ENCODE measurements at regions not wholly inside any gene's neighbourhood (a gene's known extent, or its start where the extent isn't known, plus 50 kb on each side); places are given as distances from the start of the nearest gene placed in this dataset.

DNA sequence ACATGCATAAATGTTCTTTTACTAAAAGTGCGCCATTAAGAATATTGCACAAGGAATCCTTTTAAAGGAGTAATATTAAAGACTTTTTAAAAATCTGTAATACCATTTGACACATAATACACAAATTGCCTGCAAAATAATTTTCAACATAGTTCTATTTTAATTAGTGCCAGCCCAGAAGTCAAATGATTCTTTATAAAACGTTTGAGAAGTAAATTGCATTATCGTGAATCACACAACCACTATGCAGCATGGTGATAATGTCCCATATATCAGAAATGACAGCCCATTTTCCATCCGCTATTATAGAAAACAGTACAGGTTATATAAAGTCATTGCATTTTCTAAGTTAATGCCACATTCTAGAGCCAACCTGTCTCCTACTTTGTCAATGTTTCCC is 324.0 kb downstream of the IPMK start:
- no peak overlapping the region for H3K4me3 ChIP-seq (ENCODE audit: low read depth, low read length)
- no peaks in the 10 kb centered on the region for H3K27me3 ChIP-seq (replicated peaks)
- no peak overlapping the region for H3K27ac ChIP-seq
- H3K36me3 ChIP-seq (replicated peaks), result no peaks in the 10 kb centered on the region
- in situ Hi-C loops (cut with HindIII; ENCODE audit: low pct_ligation_motif_present, low sequenced_read_pairs), result no loop called here
- TF ChIP-seq, protein P1, sequence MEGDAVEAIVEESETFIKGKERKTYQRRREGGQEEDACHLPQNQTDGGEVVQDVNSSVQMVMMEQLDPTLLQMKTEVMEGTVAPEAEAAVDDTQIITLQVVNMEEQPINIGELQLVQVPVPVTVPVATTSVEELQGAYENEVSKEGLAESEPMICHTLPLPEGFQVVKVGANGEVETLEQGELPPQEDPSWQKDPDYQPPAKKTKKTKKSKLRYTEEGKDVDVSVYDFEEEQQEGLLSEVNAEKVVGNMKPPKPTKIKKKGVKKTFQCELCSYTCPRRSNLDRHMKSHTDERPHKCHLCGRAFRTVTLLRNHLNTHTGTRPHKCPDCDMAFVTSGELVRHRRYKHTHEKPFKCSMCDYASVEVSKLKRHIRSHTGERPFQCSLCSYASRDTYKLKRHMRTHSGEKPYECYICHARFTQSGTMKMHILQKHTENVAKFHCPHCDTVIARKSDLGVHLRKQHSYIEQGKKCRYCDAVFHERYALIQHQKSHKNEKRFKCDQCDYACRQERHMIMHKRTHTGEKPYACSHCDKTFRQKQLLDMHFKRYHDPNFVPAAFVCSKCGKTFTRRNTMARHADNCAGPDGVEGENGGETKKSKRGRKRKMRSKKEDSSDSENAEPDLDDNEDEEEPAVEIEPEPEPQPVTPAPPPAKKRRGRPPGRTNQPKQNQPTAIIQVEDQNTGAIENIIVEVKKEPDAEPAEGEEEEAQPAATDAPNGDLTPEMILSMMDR (IDR thresholded peaks at IDR 0.05; ENCODE audit: low read depth, low read length, missing control alignments), result no peak
- no peak for DNase-seq

- no peak for DNase-seq
- in situ Hi-C loops (cut with HindIII; ENCODE audit: low pct_ligation_motif_present, low sequenced_read_pairs), result no loop called here
- no peaks in the 10 kb centered on the region for H3K36me3 ChIP-seq (replicated peaks)
These were observed 342.6 kb downstream of the IPMK start for GRCh38 chr10:57925045-57925444.

GRCh38 chr10:57921140-57921539 is 346.6 kb downstream of the IPMK start:
- Histone ChIP-seq H3K36me3 (replicated peaks) (no peaks in the 10 kb centered on the region), H3K4me3 (ENCODE audit: low read depth, low read length) (no peak overlapping the region), H3K27me3 (replicated peaks) (no peaks in the 10 kb centered on the region), H3K27ac (no peak overlapping the region)
- DNase-seq, result no peak
- TF ChIP-seq, protein P1 (IDR thresholded peaks at IDR 0.05; ENCODE audit: low read depth, low read length, missing control alignments), result no peak
- in situ Hi-C loops (cut with HindIII; ENCODE audit: low pct_ligation_motif_present, low sequenced_read_pairs), result no loop called here

More at GRCh38 chr10:57925045-57925444, 342.6 kb downstream of the IPMK start:
- H3K27me3 ChIP-seq (replicated peaks), result no peaks in the 10 kb centered on the region
- H3K4me3 ChIP-seq (ENCODE audit: low read depth, low read length), result no peak overlapping the region
- no peak overlapping the region for H3K27ac ChIP-seq
- TF ChIP-seq, protein P1 (IDR thresholded peaks at IDR 0.05; ENCODE audit: low read depth, low read length, missing control alignments), result no peak

DNA sequence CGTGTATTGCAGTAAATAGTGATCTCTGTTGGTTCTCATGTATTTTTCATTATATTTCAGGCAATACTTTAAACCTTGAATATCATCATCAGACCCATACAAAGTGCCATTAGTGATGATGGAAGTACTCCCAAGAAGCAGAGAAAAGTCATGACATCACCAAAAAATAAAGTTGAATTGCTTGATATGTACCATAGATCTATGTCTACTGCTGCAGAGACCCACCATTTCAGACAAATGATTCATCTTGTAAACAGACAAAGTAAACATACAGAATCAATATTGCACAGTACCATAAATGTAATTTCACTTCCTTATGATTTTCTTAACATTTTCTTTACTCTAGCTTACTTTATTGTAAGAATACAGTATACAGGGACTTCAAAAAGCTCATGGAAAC is 347.8 kb downstream of the IPMK start:
- TF ChIP-seq, protein P1 (IDR thresholded peaks at IDR 0.05; ENCODE audit: low read depth, low read length, missing control alignments), result no peak
- Histone ChIP-seq H3K36me3 (replicated peaks) (no peaks in the 10 kb centered on the region), H3K27ac (no peak overlapping the region), H3K4me3 (ENCODE audit: low read depth, low read length) (no peak overlapping the region), H3K27me3 (replicated peaks) (no peaks in the 10 kb centered on the region)
- in situ Hi-C loops (cut with HindIII; ENCODE audit: low pct_ligation_motif_present, low sequenced_read_pairs), result no loop called here
- no peak for DNase-seq

GRCh38 chr10:57917019-57917418 is 350.7 kb downstream of the IPMK start:
- in situ Hi-C loops (cut with HindIII; ENCODE audit: low pct_ligation_motif_present, low sequenced_read_pairs), result no loop called here
- TF ChIP-seq, protein P1 (IDR thresholded peaks at IDR 0.05; ENCODE audit: low read depth, low read length, missing control alignments), result no peak
- Histone ChIP-seq H3K27me3 (replicated peaks) (no peaks in the 10 kb centered on the region), H3K4me3 (ENCODE audit: low read depth, low read length) (no peak overlapping the region), H3K36me3 (replicated peaks) (no peaks in the 10 kb centered on the region), H3K27ac (no peak overlapping the region)
- no peak for DNase-seq

GRCh38 chr10:57905861-57906260 is 361.8 kb downstream of the IPMK start:
- DNase-seq, result no peak
- Histone ChIP-seq H3K36me3 (replicated peaks) (no peaks in the 10 kb centered on the region), H3K27me3 (replicated peaks) (no peaks in the 10 kb centered on the region), H3K4me3 (ENCODE audit: low read depth, low read length) (no peak overlapping the region), H3K27ac (no peak overlapping the region)
- in situ Hi-C loops (cut with HindIII; ENCODE audit: low pct_ligation_motif_present, low sequenced_read_pairs), result no loop called here
- TF ChIP-seq, protein P1 (IDR thresholded peaks at IDR 0.05; ENCODE audit: low read depth, low read length, missing control alignments), result no peak

Measured in brain microvascular endothelial cell (primary cell).